HG03378 (cell line): ENCODE measurements at regions not wholly inside any gene's neighbourhood (a gene's known extent, or its start where the extent isn't known, plus 50 kb on each side); places are given as distances from the start of the nearest gene placed in this dataset.

Experiments used
- ATAC-seq: cut with Tn5 transposase; IDR thresholded peaks from one replicate; pipeline ENCODE4 v1.9.1; 2021; ENCODE audit warnings: mild to moderate bottlenecking, moderate library complexity; ENCODE audit not compliant: unreplicated experiment

DNA sequence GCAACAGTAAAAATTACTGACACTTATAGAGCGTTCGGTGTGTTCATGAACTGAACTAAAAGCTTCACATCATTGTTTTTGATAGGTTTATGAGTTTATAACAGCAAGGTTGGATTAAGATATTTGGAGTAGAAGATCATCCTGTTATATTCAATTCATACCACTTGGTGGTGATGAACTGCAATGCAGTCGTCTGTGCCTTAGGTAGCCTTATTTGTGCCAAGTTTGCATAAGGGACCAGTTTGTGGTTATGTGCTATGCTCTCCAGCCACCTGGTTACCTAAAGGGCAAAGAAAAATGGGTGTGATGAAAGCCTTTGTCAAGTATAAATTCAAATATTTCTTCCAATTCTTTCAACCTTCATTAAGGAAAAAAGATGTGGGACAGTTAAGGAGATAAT, 150.9 kb upstream of the KCNH7 start:
- ATAC-seq: no peak

- ATAC-seq: no peak
Measured at GRCh38 chr2:162974771-162975170, 136.2 kb upstream of the KCNH7 start.

DNA sequence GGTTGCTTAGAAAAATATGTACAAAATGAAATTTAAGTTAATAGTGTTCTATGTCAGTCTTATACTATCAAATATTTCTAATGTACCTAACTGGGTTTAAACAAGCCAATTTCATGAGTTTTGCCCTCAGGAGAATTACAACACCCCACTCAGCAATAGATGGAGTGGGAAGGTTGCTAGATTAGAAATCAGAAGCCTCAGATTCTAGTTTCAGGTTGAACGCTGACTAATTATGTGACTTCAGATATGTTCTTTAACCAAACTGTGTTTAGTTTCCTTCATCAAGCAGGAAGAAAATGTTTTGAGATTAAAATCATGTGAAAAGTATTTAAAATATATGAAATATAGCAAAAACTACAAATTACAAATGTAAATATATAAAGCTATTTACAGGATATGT, 133.8 kb upstream of the KCNH7 start:
- no peak for ATAC-seq

GRCh38 chr2:162968306-162968705, 129.7 kb upstream of the KCNH7 start:
- no peak for ATAC-seq

DNA sequence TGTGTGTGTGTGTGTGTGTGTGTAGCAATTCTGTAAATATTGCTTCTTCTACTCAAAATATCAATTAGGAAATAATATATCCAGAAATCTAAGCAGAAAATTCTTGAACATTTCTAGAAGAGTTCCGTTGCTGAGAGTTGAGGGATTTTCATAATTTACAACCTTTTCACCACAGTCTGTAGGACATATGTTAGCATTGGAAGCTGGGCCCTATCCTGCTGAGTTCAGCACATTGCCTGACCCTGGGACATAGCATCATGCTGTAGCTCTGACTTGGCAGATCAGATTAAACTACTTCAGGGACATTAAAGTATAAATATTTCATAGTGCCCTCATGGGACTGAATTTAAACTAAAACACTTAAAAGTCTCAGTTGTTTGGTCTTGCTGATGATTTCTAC, 129.2 kb upstream of the KCNH7 start:
- no peak for ATAC-seq

- ATAC-seq: no peak
Measured at GRCh38 chr2:162967147-162967546, 128.6 kb upstream of the KCNH7 start.

GRCh38 chr2:162965191-162965590, 126.6 kb upstream of the KCNH7 start:
- ATAC-seq: no peak

GRCh38 chr2:162964513-162964912, 125.9 kb upstream of the KCNH7 start:
- no peak for ATAC-seq

- ATAC-seq: no peak
Measured at GRCh38 chr2:162963156-162963555, 124.6 kb upstream of the KCNH7 start.

DNA sequence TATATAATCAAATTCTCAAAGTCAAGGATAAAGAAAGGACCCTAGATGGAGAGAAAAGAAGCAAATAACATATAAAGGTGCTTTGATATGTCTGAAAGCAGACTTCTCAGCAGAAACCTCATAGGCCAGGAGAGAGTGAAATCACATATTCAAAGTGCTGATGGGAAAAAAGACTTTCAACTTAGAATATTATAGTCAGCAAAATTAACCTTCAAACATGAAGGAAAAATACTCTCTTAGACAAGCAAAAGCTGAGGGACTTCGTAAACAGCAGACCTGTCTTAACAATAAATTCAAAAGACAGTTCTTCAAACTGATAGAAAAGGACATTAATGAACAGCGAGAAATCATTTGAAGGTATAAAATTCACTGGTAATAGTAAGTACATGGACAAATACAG, 107.2 kb upstream of the KCNH7 start:
- ATAC-seq: no peak

GRCh38 chr2:162938387-162938786, 99.8 kb upstream of the KCNH7 start:
- no peak for ATAC-seq

DNA sequence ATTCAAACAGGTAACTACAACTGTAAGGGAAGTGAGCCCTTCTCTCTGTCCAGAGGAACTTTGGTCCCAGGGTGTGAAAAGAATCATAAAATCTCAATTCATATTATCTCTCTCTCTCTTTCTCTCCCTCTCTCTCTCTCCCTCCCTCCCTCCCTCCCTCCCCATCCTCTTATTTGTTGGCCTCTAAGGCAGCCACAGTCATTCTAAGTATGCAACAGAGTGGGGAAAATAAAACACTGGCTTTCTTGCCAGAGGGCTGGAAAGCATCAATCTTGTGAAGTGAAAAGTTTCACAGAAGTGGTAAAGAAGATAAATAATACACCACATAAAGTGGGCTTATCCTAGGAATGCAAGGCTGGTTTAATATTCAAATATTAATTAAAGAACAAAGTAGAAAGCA, 95.6 kb upstream of the KCNH7 start:
- ATAC-seq: no peak

GRCh38 chr2:162932416-162932815, 93.8 kb upstream of the KCNH7 start:
- no peak for ATAC-seq

- no peak for ATAC-seq
Measured at GRCh38 chr2:162929571-162929970, 91.0 kb upstream of the KCNH7 start.

- no peak for ATAC-seq
Measured at GRCh38 chr2:162928356-162928755, 89.8 kb upstream of the KCNH7 start.

DNA sequence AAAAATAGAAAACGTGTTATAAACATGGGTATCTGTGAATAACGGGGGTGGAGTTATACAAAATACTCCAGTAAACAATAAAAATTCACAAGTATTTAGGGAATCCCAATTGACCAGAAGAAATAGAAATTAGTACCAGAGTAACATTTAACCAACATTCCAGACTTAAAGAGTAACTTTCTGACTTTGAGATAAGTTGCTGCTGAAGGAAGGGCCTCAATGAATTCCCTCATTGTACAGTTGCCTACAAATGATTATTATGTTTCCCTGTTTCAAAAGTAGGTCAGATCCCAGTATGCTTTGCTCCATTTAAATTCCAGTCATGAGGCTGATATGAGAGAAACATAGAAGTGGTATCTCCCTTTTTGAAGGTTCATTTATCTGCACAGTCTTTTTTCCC, 88.3 kb upstream of the KCNH7 start:
- ATAC-seq: no peak

DNA sequence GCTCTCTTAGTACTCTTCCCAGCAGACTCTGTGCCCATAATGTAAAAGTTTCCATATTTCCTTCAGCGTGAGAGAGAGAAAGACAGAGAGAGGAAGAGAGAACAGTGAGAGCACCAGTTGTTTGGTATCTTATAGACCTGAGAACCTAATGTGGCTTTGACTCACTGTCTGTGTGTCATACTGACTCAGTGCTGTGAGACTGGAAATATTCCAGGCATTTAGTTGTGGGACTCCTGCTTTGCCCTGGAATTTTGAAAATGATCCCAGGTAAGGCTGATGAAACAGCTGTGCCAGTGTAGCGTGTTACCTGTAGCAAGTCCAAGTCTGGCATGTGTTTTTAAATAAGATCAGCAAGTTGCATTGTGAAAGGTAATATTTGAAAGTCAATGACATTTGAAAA, 87.9 kb upstream of the KCNH7 start:
- ATAC-seq: no peak

DNA sequence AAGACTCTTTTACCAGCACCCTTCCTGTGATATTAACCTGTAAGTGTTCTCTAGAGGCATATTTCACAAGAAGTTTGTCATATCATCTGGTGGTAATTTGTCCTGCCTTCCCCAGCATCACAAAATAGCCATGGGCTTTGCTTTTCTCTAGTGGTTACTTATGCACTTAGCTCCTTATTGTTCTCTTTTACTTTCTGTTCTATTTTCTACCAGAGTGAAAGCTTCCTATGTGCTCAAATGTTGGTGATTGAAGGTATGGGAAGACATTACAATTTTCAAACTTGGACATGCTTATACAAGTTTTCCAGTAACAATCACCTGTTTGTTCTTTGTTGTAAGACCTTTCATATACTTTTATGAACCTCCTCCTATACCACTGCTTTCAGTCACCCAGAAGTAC, 87.0 kb upstream of the KCNH7 start:
- ATAC-seq: no peak

DNA sequence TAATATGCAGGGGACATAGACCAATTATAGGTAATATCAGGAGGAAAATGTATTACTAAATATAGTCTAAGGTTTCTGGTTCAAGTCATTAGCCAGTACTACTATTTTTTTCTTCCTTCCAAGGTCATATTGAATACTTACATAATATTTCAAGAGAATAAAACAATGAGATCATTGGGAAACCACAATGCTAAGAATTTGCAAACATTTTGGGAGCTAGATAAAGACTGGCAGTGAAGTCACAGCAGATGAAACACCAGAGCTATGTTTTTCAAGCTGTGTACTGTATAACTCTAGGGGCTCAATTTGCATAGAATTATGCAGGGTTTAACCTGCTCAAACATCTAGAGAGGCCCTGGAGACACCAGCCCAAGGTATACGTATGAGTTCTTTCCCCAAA, 80.5 kb upstream of the KCNH7 start:
- no peak for ATAC-seq

DNA sequence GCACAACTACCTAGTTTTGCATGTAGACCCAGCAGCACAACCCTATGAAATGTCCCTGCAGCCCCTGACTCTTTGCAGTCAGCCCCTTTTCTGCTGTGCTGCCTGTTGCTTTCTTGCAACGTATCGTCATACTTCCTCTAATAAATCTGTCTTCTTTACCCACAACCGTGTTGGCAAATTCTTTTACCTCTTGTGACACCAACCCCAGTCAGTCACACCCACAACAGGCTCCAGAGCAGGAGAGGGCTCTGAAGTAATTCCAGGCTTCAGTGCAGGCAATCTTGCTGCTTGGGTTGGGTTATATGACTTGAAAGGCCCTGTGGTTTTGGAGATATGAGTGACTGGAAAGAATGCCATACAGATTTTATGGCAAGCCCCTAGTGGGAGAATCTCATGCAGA, 79.1 kb upstream of the KCNH7 start:
- no peak for ATAC-seq

- no peak for ATAC-seq
Measured at GRCh38 chr2:162916286-162916801, 77.8 kb upstream of the KCNH7 start.

GRCh38 chr2:162915858-162916257, 77.3 kb upstream of the KCNH7 start:
- ATAC-seq: no peak

GRCh38 chr2:162914161-162914560, 75.6 kb upstream of the KCNH7 start:
- ATAC-seq: no peak

DNA sequence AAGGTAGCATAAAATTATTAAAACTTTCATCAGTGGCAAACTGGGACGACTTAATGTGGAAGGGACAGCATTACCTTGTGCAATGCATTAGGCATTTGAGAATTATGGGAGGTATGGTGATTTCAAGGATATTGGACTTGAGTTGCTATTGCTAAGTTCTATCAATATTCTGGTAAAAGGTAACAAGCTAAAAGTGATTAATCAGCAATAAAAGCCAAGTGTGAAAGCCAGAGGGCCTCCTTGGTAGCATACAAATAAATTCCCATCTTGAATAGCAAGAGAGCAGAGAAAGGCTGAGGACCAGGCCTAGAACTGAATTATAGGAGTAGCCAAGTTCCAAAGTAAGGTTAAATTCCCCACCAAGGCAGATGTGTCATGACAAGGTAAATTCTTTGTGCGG, 74.2 kb upstream of the KCNH7 start:
- ATAC-seq: no peak
